HL-60 (cell line): ENCODE measurements at regions not wholly inside any gene's neighbourhood (a gene's known extent, or its start where the extent isn't known, plus 50 kb on each side); places are given as distances from the start of the nearest gene placed in this dataset.

ENCODE experiments used
- DNase-seq, 2 experiments: peaks; one replicate each; pipeline ENCODE4 v3.0.0-alpha.2; 2010 to 2020; ENCODE audit warnings: low read depth in 1 of 2, low spot score in 1 of 2
- H3K27ac ChIP-seq: fragments of 250-450 bp; sonication (Bioruptor Pico); replicated peaks from 2 replicates; pipeline ENCODE4 v1.5.1; 2020; ENCODE audit warnings: mild to moderate bottlenecking, moderate library complexity
- H3K27me3 ChIP-seq: fragments of 250-450 bp; sonication (Bioruptor Pico); 2 replicates; pipeline ENCODE4 v1.5.1; 2021; ENCODE audit warnings: mild to moderate bottlenecking, moderate library complexity; ENCODE audit not compliant: insufficient read depth, poor library complexity, severe bottlenecking
- H3K4me3 ChIP-seq: replicated peaks from 2 replicates; pipeline ENCODE4 v1.5.1; 2011; ENCODE audit warnings: mild to moderate bottlenecking, control low read depth, low read length; ENCODE audit not compliant: insufficient read depth
- CTCF ChIP-seq: IDR thresholded peaks from one replicate; pipeline ENCODE4 v1.5.1; 2011; ENCODE audit warnings: low read length, control low read depth, inconsistent platforms; ENCODE audit not compliant: insufficient read depth
- GABPA ChIP-seq: IDR thresholded peaks from 2 replicates; pipeline ENCODE4 v1.6.1; 2012; ENCODE audit warnings: low read depth
- POLR2AphosphoS5 ChIP-seq: IDR thresholded peaks from 2 replicates; pipeline ENCODE4 v1.6.1; 2012; ENCODE audit warnings: low read depth
- REST ChIP-seq: IDR thresholded peaks from 2 replicates; pipeline ENCODE4 v1.6.1; 2012; ENCODE audit warnings: low read depth; ENCODE audit not compliant: insufficient replicate concordance
- SPI1 ChIP-seq: IDR thresholded peaks from 2 replicates; pipeline ENCODE4 v1.6.1; 2012; ENCODE audit warnings: low read depth, mild to moderate bottlenecking, borderline replicate concordance

- DNase-seq: no peak
- no peak overlapping the region for H3K4me3 ChIP-seq
- H3K27ac ChIP-seq: no peak overlapping the region
- H3K27me3 ChIP-seq: no peaks in the 10 kb centered on the region
- no peak for TF ChIP-seq REST
- no peak for TF ChIP-seq GABPA
- TF ChIP-seq SPI1: no peak
- no peak for TF ChIP-seq CTCF
- no peak for TF ChIP-seq POLR2AphosphoS5
Measured at GRCh38 chr4:165635381-165635780, 237.7 kb upstream of the TLL1 start.

- no peak overlapping the region for H3K27ac ChIP-seq
- H3K27me3 ChIP-seq: no peaks in the 10 kb centered on the region
- no peak for DNase-seq
- TF ChIP-seq GABPA (no peak), POLR2AphosphoS5 (no peak), CTCF (no peak), SPI1 (no peak), REST (no peak)
- H3K4me3 ChIP-seq: no peak overlapping the region
Measured at GRCh38 chr4:165635951-165636350, 237.1 kb upstream of the TLL1 start.

GRCh38 chr4:165651901-165652300, 221.1 kb upstream of the TLL1 start:
- Histone ChIP-seq H3K4me3 (no peak overlapping the region), H3K27me3 (no peaks in the 10 kb centered on the region), H3K27ac (no peak overlapping the region)
- DNase-seq: no peak
- TF ChIP-seq CTCF (no peak), GABPA (no peak), SPI1 (no peak), POLR2AphosphoS5 (no peak), REST (no peak)
